SK-N-SH (cell line): ENCODE measurements at regions not wholly inside any gene's neighbourhood (a gene's known extent, or its start where the extent isn't known, plus 50 kb on each side); places are given as distances from the start of the nearest gene placed in this dataset.

Experiments
- CTCF ChIA-PET: fragments of 300-600, 350-600 bp; formaldehyde crosslinking; extraction: SDS; loops from one replicate; lab custom pipeline; 2021; lab: Yijun Ruan, JAX
- POLR2A ChIA-PET: fragments of 350-600 bp; sonication (Branson Sonifier 250); formaldehyde crosslinking; extraction: SDS; loops from one replicate; lab custom pipeline; 2020; ENCODE audit warnings: antibody characterized with exemption, inconsistent platforms; lab: Yijun Ruan, JAX
- DNase-seq: peaks from one replicate; pipeline ENCODE4 v3.0.0; 2012
- H2AFZ ChIP-seq: fragments of 200-600 bp; sonication (generic); 2 replicates; pipeline ENCODE4 v1.8.1; 2016; ENCODE audit warnings: antibody characterized with exemption, mild to moderate bottlenecking, low read depth
- H3F3A ChIP-seq: fragments of 200-600 bp; sonication (generic); replicated peaks from 2 replicates; pipeline ENCODE3; 2016; ENCODE audit warnings: antibody characterized with exemption, mild to moderate bottlenecking; ENCODE audit not compliant: insufficient read depth
- H3K27ac ChIP-seq, 2 experiments: fragments of 200-500 bp in 1 of 2; fragments of 200-600 bp in 1 of 2; sonication (Bioruptor generic) in 1 of 2; sonication (generic), shearing (Covaris generic) in 1 of 2; 2 replicates each; pipeline versions ENCODE4 v1.5.1 to v1.6.1; 2014 to 2016; ENCODE audit warnings: low read depth in 2 of 2, inconsistent platforms in 1 of 2, low read length in 1 of 2, mild to moderate bottlenecking in 1 of 2, mixed read lengths in 1 of 2
- H3K27me3 ChIP-seq: fragments of 200-600 bp; sonication (generic), shearing (Covaris generic); 2 replicates; pipeline ENCODE4 v1.6.1; 2016; ENCODE audit warnings: mixed run types; ENCODE audit not compliant: insufficient read depth
- H3K36me3 ChIP-seq, 2 experiments: fragments of 200-500 bp in 1 of 2; fragments of 200-600 bp in 1 of 2; sonication (Bioruptor generic) in 1 of 2; sonication (generic) in 1 of 2; replicated peaks in 1 of 2; 2 replicates each; pipeline versions ENCODE3 to v1.5.1; 2014 to 2016; ENCODE audit warnings: low read length in 1 of 2, mild to moderate bottlenecking in 1 of 2; ENCODE audit not compliant: insufficient read depth in 2 of 2, control insufficient read depth in 1 of 2
- H3K4me1 ChIP-seq, 2 experiments: fragments of 200-500 bp in 1 of 2; fragments of 200-600 bp in 1 of 2; sonication (Bioruptor generic) in 1 of 2; sonication (generic), shearing (Covaris generic) in 1 of 2; 2 replicates each; pipeline versions ENCODE4 v1.5.1 to v1.6.1; 2014 to 2016; ENCODE audit warnings: low read depth in 1 of 2, low read length in 1 of 2, mixed run types in 1 of 2; ENCODE audit not compliant: insufficient read depth in 2 of 2, control insufficient read depth in 1 of 2
- H3K4me2 ChIP-seq: fragments of 200-600 bp; sonication (generic), shearing (Covaris generic); 2 replicates; pipeline ENCODE4 v1.6.1; 2017; ENCODE audit warnings: mixed run types
- H3K4me3 ChIP-seq, 2 experiments: fragments of 200-500 bp in 1 of 2; fragments of 200-600 bp in 1 of 2; sonication (Bioruptor generic) in 1 of 2; sonication (generic), shearing (Covaris generic) in 1 of 2; 2 replicates each; pipeline versions ENCODE4 v1.5.1 to v1.8.1; 2014 to 2016; ENCODE audit warnings: low read depth in 2 of 2, inconsistent platforms in 1 of 2, low read length in 1 of 2, mild to moderate bottlenecking in 1 of 2, mixed read lengths in 1 of 2, moderate library complexity in 1 of 2
- H3K79me2 ChIP-seq: fragments of 200-600 bp; sonication (generic); 2 replicates; pipeline ENCODE4 v1.8.1; 2017; ENCODE audit warnings: mild to moderate bottlenecking; ENCODE audit not compliant: insufficient read depth
- H3K9ac ChIP-seq: fragments of 200-600 bp; sonication (generic); 2 replicates; pipeline ENCODE4 v1.6.1; 2017; ENCODE audit warnings: mixed run types
- H3K9me2 ChIP-seq: fragments of 200-600 bp; sonication (generic); 2 replicates; pipeline ENCODE4 v1.6.1; 2017; ENCODE audit warnings: mixed run types
- H3K9me3 ChIP-seq: fragments of 200-600 bp; sonication (generic); 2 replicates; pipeline ENCODE4 v1.6.1; 2017; ENCODE audit warnings: mixed run types, mild to moderate bottlenecking, moderate library complexity
- H4K20me1 ChIP-seq: fragments of 200-600 bp; sonication (generic); 2 replicates; pipeline ENCODE4 v1.6.1; 2017; ENCODE audit warnings: mild to moderate bottlenecking, mixed run types; ENCODE audit not compliant: insufficient read depth
- EP300 ChIP-seq, 2 experiments: IDR thresholded peaks; 2 replicates each; pipeline versions ENCODE4 v1.4.0 to v1.6.1; 2012; ENCODE audit warnings: borderline replicate concordance in 1 of 2, low read depth in 1 of 2, low read length in 1 of 2
- EZH2phosphoT487 ChIP-seq: fragments of 200-600 bp; sonication (generic); IDR thresholded peaks from 2 replicates; pipeline ENCODE4 v1.6.1; 2017; ENCODE audit warnings: low read depth, mixed run types, mild to moderate bottlenecking, antibody characterized with exemption, moderate library complexity, borderline replicate concordance
- FOSL2 ChIP-seq: IDR thresholded peaks from 2 replicates; pipeline ENCODE4 v1.4.0; 2012; ENCODE audit warnings: low read depth, mild to moderate bottlenecking, moderate library complexity, borderline replicate concordance
- GABPA ChIP-seq: IDR thresholded peaks from 2 replicates; pipeline ENCODE4 v1.4.0; 2012; ENCODE audit warnings: low read depth, mild to moderate bottlenecking
- GATA2 ChIP-seq: sonication (generic); formaldehyde crosslinking; IDR thresholded peaks from 2 replicates; pipeline ENCODE4 v1.5.0; 2020; ENCODE audit warnings: mild to moderate bottlenecking, missing genetic modification reagents
- JUND ChIP-seq: IDR thresholded peaks from 2 replicates; pipeline ENCODE4 v1.4.0; 2012
- MEF2A ChIP-seq: IDR thresholded peaks from 2 replicates; pipeline ENCODE4 v1.4.0; 2012; ENCODE audit warnings: low read depth, borderline replicate concordance
- POLR2AphosphoS5 ChIP-seq: IDR thresholded peaks from 2 replicates; pipeline ENCODE4 v1.6.1; 2012; ENCODE audit warnings: low read depth, low read length
- RCOR1 ChIP-seq: fragments of 150-350 bp; IDR thresholded peaks from 2 replicates; pipeline ENCODE4 v1.6.1; 2017; ENCODE audit warnings: antibody characterized with exemption, low read length
- SMC3 ChIP-seq: IDR thresholded peaks from 2 replicates; pipeline ENCODE4 v1.6.1; 2012; ENCODE audit warnings: low read depth, low read length, improper control_type of control experiment
- TCF12 ChIP-seq: IDR thresholded peaks from 2 replicates; pipeline ENCODE4 v1.4.0; 2012
- YY1 ChIP-seq: IDR thresholded peaks from 2 replicates; pipeline ENCODE4 v1.4.0; 2012; ENCODE audit warnings: low read depth, mild to moderate bottlenecking
- WGBS: methylation state at CpG from one replicate; pipeline ENCODE4 v1.1.6; 2017; ENCODE audit warnings: low lambda C conversion rate; 5-methylcytosine and 5-hydroxymethylcytosine counted together
- TF ChIP-seq, protein P1 (sequence below): IDR thresholded peaks from 2 replicates; pipeline ENCODE4; 2012

- peak overlapping the region; percentile 18; the same call in 1 of the 2 replicates for H3K4me2 ChIP-seq
- POLR2A ChIA-PET: no interaction called here
These were observed 66.3 kb upstream of the CD93 start for GRCh38 chr20:23152308-23152892.

DNA sequence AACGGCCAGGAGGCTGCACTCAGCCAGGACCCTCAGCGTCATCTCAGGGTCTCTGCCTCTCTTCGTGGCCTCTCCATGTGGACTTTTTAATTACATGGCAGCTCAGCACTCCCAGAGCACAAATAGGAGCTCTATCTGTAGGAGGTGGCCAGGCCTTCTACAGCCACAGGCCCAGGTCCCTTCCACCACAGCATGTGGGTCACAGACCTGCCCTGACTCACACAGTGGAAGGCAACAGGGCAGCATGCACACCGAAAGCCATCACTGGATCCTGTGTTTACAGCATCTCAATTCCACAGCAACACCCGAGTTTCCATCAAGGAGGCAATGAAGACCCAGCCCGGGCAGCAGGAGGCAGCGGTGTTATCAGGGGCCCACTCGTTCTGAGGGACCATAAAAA is 65.8 kb upstream of the CD93 start:
- no peaks in the 10 kb centered on the region for H3K9me3 ChIP-seq
- peaks cover 0 to 34% of the 10 kb centered on the region in 2 experiments; a peak in 3 of 4 replicates for H3K4me1 ChIP-seq
- H3F3A ChIP-seq: peaks cover 22% of the 10 kb centered on the region
- H4K20me1 ChIP-seq: no peaks in the 10 kb centered on the region
- 76% methylated on average over 8 of the region's 8 CpGs for WGBS
- no peak for TF ChIP-seq YY1
- TF ChIP-seq EZH2phosphoT487: no peak
- no peak for TF ChIP-seq FOSL2
- TF ChIP-seq SMC3: no peak
- TF ChIP-seq GABPA: no peak
- TF ChIP-seq POLR2AphosphoS5: no peak
- no peak for DNase-seq
- ChIA-PET POLR2A (no interaction called here), CTCF (no interaction called here)
- H3K79me2 ChIP-seq: no peaks in the 10 kb centered on the region
- no peak overlapping the region for H3K4me3 ChIP-seq
- H3K27ac ChIP-seq: peak overlapping the region in 1 of 2 experiments; percentile 62; a peak in 2 of 4 replicates
- no peaks in the 10 kb centered on the region for H3K27me3 ChIP-seq
- no peaks in the 10 kb centered on the region for H3K9me2 ChIP-seq
- H3K4me2 ChIP-seq: peak overlapping the region; percentile 18; the same call in 1 of the 2 replicates
- H3K9ac ChIP-seq: peak overlapping the region; percentile 15; the same call in 1 of the 2 replicates
- H3K36me3 ChIP-seq: no peaks in the 10 kb centered on the region
- H2AFZ ChIP-seq: no peak overlapping the region

More at GRCh38 chr20:23152308-23152892, 66.3 kb upstream of the CD93 start:
- TF ChIP-seq TCF12: peak; percentile 70
- no peak for TF ChIP-seq YY1
- TF ChIP-seq RCOR1: no peak
- TF ChIP-seq, protein P1, sequence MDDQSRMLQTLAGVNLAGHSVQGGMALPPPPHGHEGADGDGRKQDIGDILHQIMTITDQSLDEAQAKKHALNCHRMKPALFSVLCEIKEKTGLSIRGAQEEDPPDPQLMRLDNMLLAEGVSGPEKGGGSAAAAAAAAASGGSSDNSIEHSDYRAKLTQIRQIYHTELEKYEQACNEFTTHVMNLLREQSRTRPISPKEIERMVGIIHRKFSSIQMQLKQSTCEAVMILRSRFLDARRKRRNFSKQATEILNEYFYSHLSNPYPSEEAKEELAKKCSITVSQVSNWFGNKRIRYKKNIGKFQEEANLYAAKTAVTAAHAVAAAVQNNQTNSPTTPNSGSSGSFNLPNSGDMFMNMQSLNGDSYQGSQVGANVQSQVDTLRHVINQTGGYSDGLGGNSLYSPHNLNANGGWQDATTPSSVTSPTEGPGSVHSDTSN: 0 out of 2 replicates have a peak, but pooled peaks have one; percentile 25
- 0 out of 2 replicates have a peak, but pooled peaks have one; percentile 7 for TF ChIP-seq JUND
- TF ChIP-seq GATA2: no peak
- TF ChIP-seq GABPA: 0 out of 2 replicates have a peak, but pooled peaks have one; percentile 2
- TF ChIP-seq EP300 (IDR thresholded peaks at IDR 0.05; ENCODE audit: borderline replicate concordance in 1 of 2, low read depth in 1 of 2, low read length in 1 of 2): peak in 1 of 2 experiments; percentile 42; a peak in 1 of 4 replicates
- peak; percentile 68; the same call in 1 of the 2 replicates for TF ChIP-seq MEF2A
- Histone ChIP-seq H3F3A (peaks cover 17% of the 10 kb centered on the region), H3K9ac (peak overlapping the region; percentile 15; the same call in 1 of the 2 replicates), H3K79me2 (no peaks in the 10 kb centered on the region), H3K4me3 (no peak overlapping the region), H2AFZ (peak overlapping the region; percentile 54; the same call in 1 of the 2 replicates), H3K36me3 (no peaks in the 10 kb centered on the region), H3K27ac (peak overlapping the region in 1 of 2 experiments; percentile 62; a peak in 3 of 4 replicates), H3K9me3 (no peaks in the 10 kb centered on the region), H3K4me1 (peaks cover 0 to 29% of the 10 kb centered on the region in 2 experiments; a peak in 3 of 4 replicates), H3K9me2 (no peaks in the 10 kb centered on the region), H4K20me1 (no peaks in the 10 kb centered on the region), H3K27me3 (no peaks in the 10 kb centered on the region)
- WGBS: 25% methylated on average over 9 of the region's 9 CpGs
- DNase-seq: no peak
- CTCF ChIA-PET: no interaction called here
